Upper lobe of left lung (tissue), 4 donors: ENCODE measurements at regions not wholly inside any gene's neighbourhood (a gene's known extent, or its start where the extent isn't known, plus 50 kb on each side); places are given as distances from the start of the nearest gene placed in this dataset.

Experiments used
- CTCF ChIP-seq, 6 experiments: fragments of 450-650 bp in 4 of 6; fragments of 200-600 bp in 2 of 6; sonication (generic) in 2 of 6; IDR thresholded peaks; one replicate each; pipeline ENCODE4 v1.5.1; 2016 to 2019; ENCODE audit warnings: antibody characterized with exemption in 6 of 6
- POLR2A ChIP-seq, 4 donors: fragments of 450-650 bp; IDR thresholded peaks; one replicate each; pipeline ENCODE4 v1.5.1; 2016 to 2017; ENCODE audit warnings: antibody characterized with exemption in 4 of 4, mild to moderate bottlenecking in 2 of 4
- POLR2AphosphoS5 ChIP-seq, 2 donors: sonication (generic); formaldehyde crosslinking; IDR thresholded peaks; one replicate each; pipeline ENCODE4 v1.5.1; 2017; ENCODE audit warnings: antibody characterized with exemption in 2 of 2

GRCh38 chr1:181257117-181257516, 168.6 kb downstream of the IER5 start:
- no peak for TF ChIP-seq POLR2A (IDR thresholded peaks at IDR 0.05)
- TF ChIP-seq CTCF (IDR thresholded peaks at IDR 0.05) = no peak
- no peak for TF ChIP-seq POLR2AphosphoS5 (IDR thresholded peaks at IDR 0.05)
